A549 (cell line): ENCODE measurements at regions not wholly inside any gene's neighbourhood (a gene's known extent, or its start where the extent isn't known, plus 50 kb on each side); places are given as distances from the start of the nearest gene placed in this dataset.

ENCODE experiments used
- BHLHE40 ChIP-seq: IDR thresholded peaks from 2 replicates; pipeline ENCODE4 v1.6.1; 2012; ENCODE audit warnings: low read depth, low read length, inconsistent platforms
- CBX8 ChIP-seq: fragments of 200-600 bp; sonication (generic); IDR thresholded peaks from 2 replicates; pipeline ENCODE4 v1.6.1; 2016
- CEBPB ChIP-seq, 2 experiments: fragments of >200 bp in 1 of 2; sonication (Bioruptor Twin) in 1 of 2; formaldehyde crosslinking in 1 of 2; IDR thresholded peaks; 2 replicates each; pipeline ENCODE4 v1.6.1; 2012 to 2016
- EP300 ChIP-seq, 2 experiments: fragments of >200 bp; sonication (Bioruptor Twin); formaldehyde crosslinking; IDR thresholded peaks; 2 replicates in 1 of 2; 3 replicates in 1 of 2; pipeline ENCODE4 v1.6.1; 2016 to 2017
- KDM1A ChIP-seq: fragments of 200-600 bp; sonication (generic); IDR thresholded peaks from 2 replicates; pipeline ENCODE4 v1.6.1; 2016; ENCODE audit warnings: low read depth, mild to moderate bottlenecking
- MAFK ChIP-seq: fragments of 450-650 bp; IDR thresholded peaks from 2 replicates; pipeline ENCODE4 v1.6.1; 2014; ENCODE audit not compliant: partially characterized antibody
- POLR2A ChIP-seq: IDR thresholded peaks from 2 replicates; pipeline ENCODE4 v1.6.1; 2012; ENCODE audit warnings: mild to moderate bottlenecking, low read length
- RAD21 ChIP-seq, 2 experiments: fragments of >200 bp in 1 of 2; sonication (Bioruptor Twin) in 1 of 2; formaldehyde crosslinking in 1 of 2; IDR thresholded peaks in 1 of 2; conservative IDR thresholded peaks in 1 of 2; 2 replicates in 1 of 2; 3 replicates in 1 of 2; pipeline ENCODE4 v1.6.1; 2012 to 2018; ENCODE audit warnings: inconsistent platforms in 1 of 2
- RCOR1 ChIP-seq: fragments of 150-350 bp; IDR thresholded peaks from 2 replicates; pipeline ENCODE4 v1.6.1; 2014; ENCODE audit warnings: antibody characterized with exemption, low read length, low read depth
- TF ChIP-seq, protein P1 (sequence below): fragments of >200 bp; sonication (Bioruptor Twin); formaldehyde crosslinking; IDR thresholded peaks from 3 replicates; pipeline ENCODE4 v1.5.1; 2016

DNA sequence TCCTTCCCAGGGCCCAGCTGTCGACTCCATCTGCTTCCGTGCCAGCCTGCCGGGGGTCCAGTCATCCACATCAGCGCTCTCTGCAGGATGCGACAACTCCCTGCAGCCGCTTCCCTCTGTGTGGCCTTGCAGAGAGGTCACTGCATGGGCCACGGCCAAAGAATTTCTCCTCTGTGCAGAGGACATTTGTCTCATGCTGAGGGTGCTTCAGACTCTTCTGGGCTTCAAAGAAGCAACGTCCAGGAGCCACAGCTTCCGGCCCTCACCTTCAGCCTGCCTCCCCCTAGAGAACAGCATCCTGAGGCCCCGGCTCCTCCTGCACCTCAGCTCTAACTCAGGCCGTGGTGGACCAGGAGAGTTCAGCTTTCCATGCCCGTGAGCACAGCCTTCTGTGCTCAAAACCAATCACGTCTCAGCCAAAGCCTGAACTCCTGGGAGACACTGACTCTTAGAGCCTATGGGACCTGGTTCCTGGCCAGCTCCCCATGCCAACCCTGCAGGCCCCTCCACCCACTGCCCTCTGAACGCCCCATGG is 258.9 kb downstream of the BRD1 start:
- no peak for TF ChIP-seq CBX8
- TF ChIP-seq KDM1A, result no peak
- TF ChIP-seq POLR2A, result no peak
- no peak for TF ChIP-seq RAD21 (conservative IDR thresholded peaks at IDR 0.05 in 1 of 2, IDR thresholded peaks at IDR 0.05 in 1 of 2)
- no peak for TF ChIP-seq CEBPB (IDR thresholded peaks at IDR 0.05)
- TF ChIP-seq, protein P1, sequence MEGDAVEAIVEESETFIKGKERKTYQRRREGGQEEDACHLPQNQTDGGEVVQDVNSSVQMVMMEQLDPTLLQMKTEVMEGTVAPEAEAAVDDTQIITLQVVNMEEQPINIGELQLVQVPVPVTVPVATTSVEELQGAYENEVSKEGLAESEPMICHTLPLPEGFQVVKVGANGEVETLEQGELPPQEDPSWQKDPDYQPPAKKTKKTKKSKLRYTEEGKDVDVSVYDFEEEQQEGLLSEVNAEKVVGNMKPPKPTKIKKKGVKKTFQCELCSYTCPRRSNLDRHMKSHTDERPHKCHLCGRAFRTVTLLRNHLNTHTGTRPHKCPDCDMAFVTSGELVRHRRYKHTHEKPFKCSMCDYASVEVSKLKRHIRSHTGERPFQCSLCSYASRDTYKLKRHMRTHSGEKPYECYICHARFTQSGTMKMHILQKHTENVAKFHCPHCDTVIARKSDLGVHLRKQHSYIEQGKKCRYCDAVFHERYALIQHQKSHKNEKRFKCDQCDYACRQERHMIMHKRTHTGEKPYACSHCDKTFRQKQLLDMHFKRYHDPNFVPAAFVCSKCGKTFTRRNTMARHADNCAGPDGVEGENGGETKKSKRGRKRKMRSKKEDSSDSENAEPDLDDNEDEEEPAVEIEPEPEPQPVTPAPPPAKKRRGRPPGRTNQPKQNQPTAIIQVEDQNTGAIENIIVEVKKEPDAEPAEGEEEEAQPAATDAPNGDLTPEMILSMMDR, result no peak
- TF ChIP-seq RCOR1, result no peak
- no peak for TF ChIP-seq EP300 (IDR thresholded peaks at IDR 0.05)
- TF ChIP-seq BHLHE40, result no peak
- TF ChIP-seq MAFK, result no peak
